ENCODE measurements at regions not wholly inside any gene's neighbourhood (a gene's known extent, or its start where the extent isn't known, plus 50 kb on each side); places are given as distances from the start of the nearest gene placed in this dataset.

DNA sequence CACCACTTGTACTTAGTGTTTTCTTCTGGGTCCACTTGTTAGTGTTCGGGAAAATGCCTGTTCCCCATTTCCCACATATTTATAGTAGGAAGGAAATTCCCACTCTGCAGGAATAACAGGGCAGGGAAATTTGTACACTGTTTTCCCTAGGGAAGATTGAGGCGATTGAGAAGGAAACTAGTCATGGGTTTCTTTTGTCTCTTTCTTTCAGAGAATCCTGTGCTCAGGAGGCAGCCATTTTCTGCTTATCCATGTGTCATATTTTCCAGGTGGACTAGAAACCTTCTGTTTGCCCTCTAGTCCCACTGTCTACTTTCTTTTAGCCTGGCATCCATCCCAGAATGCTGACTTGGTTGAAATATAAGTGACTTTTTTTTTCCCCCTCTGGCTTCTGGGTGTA is 299.1 kb upstream of the ANKRD50 start:
- Histone ChIP-seq H3K36me3 (no peaks in the 10 kb centered on the region), H3K9me3 (no peaks in the 10 kb centered on the region), H3K4me1 (no peaks in the 10 kb centered on the region), H3K27ac (no peak overlapping the region), H3K27me3 (no peaks in the 10 kb centered on the region), H3K4me3 (no peak overlapping the region)
- intact Hi-C loops (cut with DNase I; ENCODE audit: low total_unique reads) = no loop called here
- TF ChIP-seq POLR2AphosphoS5 (IDR thresholded peaks at IDR 0.05) (no peak), POLR2A (IDR thresholded peaks at IDR 0.05) (no peak), EP300 (IDR thresholded peaks at IDR 0.05; ENCODE audit: low read depth) (no peak), CTCF (IDR thresholded peaks at IDR 0.05) (no peak)
- WGBS, 2 donors (ENCODE audit: low coverage in 1 of 2) = 75% methylated on average over 2 of the region's 2 CpGs; no CpG with 5 or more reads in 1 of the 2 donors
- DNase-seq = no peak
- in situ Hi-C loops (cut with MboI; ENCODE audit: low pct_ligation_motif_present in 1 of 4, low pct_unique_long_range_greater_than_20kb in 1 of 4, low sequenced_read_pairs in 3 of 4) = no loop called here

GRCh38 chr4:125010796-125011503 is 298.4 kb upstream of the ANKRD50 start:
- no peak overlapping the region for H3K4me3 ChIP-seq
- in situ Hi-C loops (cut with MboI; ENCODE audit: low pct_ligation_motif_present in 1 of 4, low pct_unique_long_range_greater_than_20kb in 1 of 4, low sequenced_read_pairs in 3 of 4) = no loop called here
- TF ChIP-seq CTCF (IDR thresholded peaks at IDR 0.05) = no peak
- TF ChIP-seq POLR2AphosphoS5 (IDR thresholded peaks at IDR 0.05) = no peak
- no peak for TF ChIP-seq POLR2A (IDR thresholded peaks at IDR 0.05)
- no peak for TF ChIP-seq EP300 (IDR thresholded peaks at IDR 0.05; ENCODE audit: low read depth)
- 82 to 91% methylated on average over 6 to 7 of the region's 7 CpGs for WGBS, 2 donors (ENCODE audit: low coverage in 1 of 2)
- H3K4me1 ChIP-seq = no peaks in the 10 kb centered on the region
- intact Hi-C loops (cut with DNase I; ENCODE audit: low total_unique reads) = no loop called here
- no peak for DNase-seq
- no peak overlapping the region for H3K27ac ChIP-seq
- no peaks in the 10 kb centered on the region for H3K36me3 ChIP-seq
- H3K27me3 ChIP-seq = no peaks in the 10 kb centered on the region
- no peaks in the 10 kb centered on the region for H3K9me3 ChIP-seq

GRCh38 chr4:125008676-125009075 is 296.1 kb upstream of the ANKRD50 start:
- H3K4me3 ChIP-seq = no peak overlapping the region
- intact Hi-C loops (cut with DNase I; ENCODE audit: low total_unique reads) (no loop called here), in situ Hi-C loops (cut with MboI; ENCODE audit: low pct_ligation_motif_present in 1 of 4, low pct_unique_long_range_greater_than_20kb in 1 of 4, low sequenced_read_pairs in 3 of 4) (no loop called here)
- no peak overlapping the region for H3K27ac ChIP-seq
- no peaks in the 10 kb centered on the region for H3K27me3 ChIP-seq
- WGBS, 2 donors (ENCODE audit: low coverage in 1 of 2) = 51 to 58% methylated on average over 1 of the region's 1 CpG
- TF ChIP-seq EP300 (IDR thresholded peaks at IDR 0.05; ENCODE audit: low read depth) (no peak), POLR2A (IDR thresholded peaks at IDR 0.05) (no peak), POLR2AphosphoS5 (IDR thresholded peaks at IDR 0.05) (no peak), CTCF (IDR thresholded peaks at IDR 0.05) (no peak)
- H3K36me3 ChIP-seq = no peaks in the 10 kb centered on the region
- H3K4me1 ChIP-seq = no peaks in the 10 kb centered on the region
- no peaks in the 10 kb centered on the region for H3K9me3 ChIP-seq
- DNase-seq = no peak

GRCh38 chr4:125004676-125005075 is 292.1 kb upstream of the ANKRD50 start:
- Histone ChIP-seq H3K36me3 (no peaks in the 10 kb centered on the region), H3K4me1 (no peaks in the 10 kb centered on the region), H3K27ac (no peak overlapping the region), H3K9me3 (no peaks in the 10 kb centered on the region), H3K4me3 (no peak overlapping the region), H3K27me3 (no peaks in the 10 kb centered on the region)
- in situ Hi-C loops (cut with MboI; ENCODE audit: low pct_ligation_motif_present in 1 of 4, low pct_unique_long_range_greater_than_20kb in 1 of 4, low sequenced_read_pairs in 3 of 4) (no loop called here), intact Hi-C loops (cut with DNase I; ENCODE audit: low total_unique reads) (no loop called here)
- WGBS, 2 donors (ENCODE audit: low coverage in 1 of 2) = 88% methylated on average over 3 of the region's 3 CpGs
- no peak for TF ChIP-seq EP300 (IDR thresholded peaks at IDR 0.05; ENCODE audit: low read depth)
- no peak for TF ChIP-seq POLR2AphosphoS5 (IDR thresholded peaks at IDR 0.05)
- no peak for DNase-seq

- WGBS, 2 donors (ENCODE audit: low coverage in 1 of 2) = 75 to 78% methylated on average over 1 to 3 of the region's 3 CpGs
- Histone ChIP-seq H3K4me1 (no peaks in the 10 kb centered on the region), H3K27ac (no peak overlapping the region), H3K36me3 (no peaks in the 10 kb centered on the region), H3K4me3 (no peak overlapping the region), H3K27me3 (no peaks in the 10 kb centered on the region), H3K9me3 (no peaks in the 10 kb centered on the region)
- TF ChIP-seq CTCF (IDR thresholded peaks at IDR 0.05) (no peak), EP300 (IDR thresholded peaks at IDR 0.05; ENCODE audit: low read depth) (no peak), POLR2AphosphoS5 (IDR thresholded peaks at IDR 0.05) (no peak), POLR2A (IDR thresholded peaks at IDR 0.05) (no peak)
- intact Hi-C loops (cut with DNase I; ENCODE audit: low total_unique reads) = no loop called here
- no peak for DNase-seq
- in situ Hi-C loops (cut with MboI; ENCODE audit: low pct_ligation_motif_present in 1 of 4, low pct_unique_long_range_greater_than_20kb in 1 of 4, low sequenced_read_pairs in 3 of 4) = no loop called here
Measured at GRCh38 chr4:125003840-125004239, 291.3 kb upstream of the ANKRD50 start.

Measured in transverse colon (tissue), 4 donors.